ENCODE measurements at regions not wholly inside any gene's neighbourhood (a gene's known extent, or its start where the extent isn't known, plus 50 kb on each side); places are given as distances from the start of the nearest gene placed in this dataset.

DNA sequence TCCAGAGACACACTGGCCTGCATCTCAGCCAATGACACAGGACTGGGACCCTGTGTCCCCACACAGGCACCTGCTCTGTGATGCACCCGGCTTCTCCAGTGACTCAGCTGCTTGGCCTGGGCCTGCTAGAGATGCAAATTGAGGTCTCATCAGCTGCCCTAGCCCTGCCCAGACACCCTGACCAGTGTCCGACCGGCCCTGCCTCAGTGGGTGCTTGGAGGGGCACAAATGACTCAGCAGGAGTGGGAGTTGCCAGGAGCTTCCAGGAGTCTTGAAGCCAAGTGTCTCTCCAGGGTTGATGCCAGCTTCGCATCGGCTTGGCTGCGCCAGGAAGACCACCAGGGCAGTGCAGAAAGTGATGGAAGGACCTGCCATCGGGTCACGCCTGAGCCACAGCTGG lies 148.2 kb downstream of the ICE1 start:
- no peaks in the 10 kb centered on the region for H3K79me2 ChIP-seq (ENCODE audit: insufficient read depth, low read length)
- FAIRE-seq: no peak
- no peaks in the 10 kb centered on the region for H3K9me3 ChIP-seq (ENCODE audit: insufficient read depth, low read depth, low read length)
- Mint-ChIP-seq H3K36me3 (ENCODE audit: low read depth, unreplicated experiment) (no peaks in the 10 kb centered on the region), H3K27ac (ENCODE audit: unreplicated experiment) (no peak overlapping the region), H3K27me3 (ENCODE audit: low read depth, unreplicated experiment) (peaks cover 17% of the 10 kb centered on the region), H3K9me3 (ENCODE audit: unreplicated experiment) (no peaks in the 10 kb centered on the region), H3K4me1 (ENCODE audit: low read depth, unreplicated experiment) (peaks cover 3% of the 10 kb centered on the region), H3K4me3 (ENCODE audit: unreplicated experiment) (no peak overlapping the region)
- no peak overlapping the region for H3K4me2 ChIP-seq (ENCODE audit: low read length)
- H4K20me1 ChIP-seq (ENCODE audit: insufficient read depth, low read length): no peaks in the 10 kb centered on the region
- H3K36me3 ChIP-seq (ENCODE audit: insufficient read depth, low read length): no peaks in the 10 kb centered on the region
- no peak overlapping the region for H3K27ac ChIP-seq (ENCODE audit: low read depth, low read length)
- no peaks in the 10 kb centered on the region for H3K27me3 ChIP-seq (ENCODE audit: insufficient read depth, low read length)
- no peak overlapping the region for H3K9ac ChIP-seq (ENCODE audit: low read length)
- no peak overlapping the region for H3K4me3 ChIP-seq (ENCODE audit: insufficient read depth, low read depth, low read length)
- DNase-seq (ENCODE audit: low read depth): no peak
- no peaks in the 10 kb centered on the region for H3K4me1 ChIP-seq (ENCODE audit: insufficient read depth, low read length)
- no peak for TF ChIP-seq EZH2 (IDR thresholded peaks at IDR 0.05; ENCODE audit: insufficient read depth, low read length)
- TF ChIP-seq, protein P1, sequence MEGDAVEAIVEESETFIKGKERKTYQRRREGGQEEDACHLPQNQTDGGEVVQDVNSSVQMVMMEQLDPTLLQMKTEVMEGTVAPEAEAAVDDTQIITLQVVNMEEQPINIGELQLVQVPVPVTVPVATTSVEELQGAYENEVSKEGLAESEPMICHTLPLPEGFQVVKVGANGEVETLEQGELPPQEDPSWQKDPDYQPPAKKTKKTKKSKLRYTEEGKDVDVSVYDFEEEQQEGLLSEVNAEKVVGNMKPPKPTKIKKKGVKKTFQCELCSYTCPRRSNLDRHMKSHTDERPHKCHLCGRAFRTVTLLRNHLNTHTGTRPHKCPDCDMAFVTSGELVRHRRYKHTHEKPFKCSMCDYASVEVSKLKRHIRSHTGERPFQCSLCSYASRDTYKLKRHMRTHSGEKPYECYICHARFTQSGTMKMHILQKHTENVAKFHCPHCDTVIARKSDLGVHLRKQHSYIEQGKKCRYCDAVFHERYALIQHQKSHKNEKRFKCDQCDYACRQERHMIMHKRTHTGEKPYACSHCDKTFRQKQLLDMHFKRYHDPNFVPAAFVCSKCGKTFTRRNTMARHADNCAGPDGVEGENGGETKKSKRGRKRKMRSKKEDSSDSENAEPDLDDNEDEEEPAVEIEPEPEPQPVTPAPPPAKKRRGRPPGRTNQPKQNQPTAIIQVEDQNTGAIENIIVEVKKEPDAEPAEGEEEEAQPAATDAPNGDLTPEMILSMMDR (IDR thresholded peaks at IDR 0.05; ENCODE audit: insufficient read depth, low read depth, low read length): no peak
- H2AFZ ChIP-seq (ENCODE audit: low read depth, low read length): no peak overlapping the region

DNA sequence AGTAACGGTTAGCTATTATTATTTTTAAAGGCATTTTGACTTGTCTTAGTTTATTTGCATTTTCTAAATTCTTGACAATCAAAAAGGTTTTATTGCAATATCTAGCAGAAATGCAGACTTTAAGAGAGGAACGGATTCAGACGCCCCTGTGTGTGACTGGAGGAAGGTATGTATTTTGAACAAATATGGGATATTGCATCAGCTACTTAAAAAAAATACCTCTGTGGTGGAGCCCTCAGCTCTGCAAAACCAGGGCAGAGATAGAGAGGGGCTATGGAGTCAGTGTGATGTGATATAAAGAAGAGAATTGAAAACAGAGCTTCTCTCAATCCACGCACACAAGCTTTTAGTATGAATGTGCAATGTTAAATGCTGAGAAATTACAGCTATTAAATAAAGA lies 142.4 kb downstream of the ICE1 start:
- peaks cover 4% of the 10 kb centered on the region for H3K4me1 Mint-ChIP-seq (ENCODE audit: low read depth, unreplicated experiment)
- no peaks in the 10 kb centered on the region for H3K9me3 Mint-ChIP-seq (ENCODE audit: unreplicated experiment)
- H3K27me3 Mint-ChIP-seq (ENCODE audit: low read depth, unreplicated experiment): peaks cover 17% of the 10 kb centered on the region
- Histone ChIP-seq H4K20me1 (ENCODE audit: insufficient read depth, low read length) (no peaks in the 10 kb centered on the region), H3K36me3 (ENCODE audit: insufficient read depth, low read length) (no peaks in the 10 kb centered on the region), H3K4me3 (ENCODE audit: insufficient read depth, low read depth, low read length) (no peak overlapping the region), H3K4me1 (ENCODE audit: insufficient read depth, low read length) (no peaks in the 10 kb centered on the region), H3K9me3 (ENCODE audit: insufficient read depth, low read depth, low read length) (peaks cover 8% of the 10 kb centered on the region), H2AFZ (ENCODE audit: low read depth, low read length) (no peak overlapping the region), H3K27ac (ENCODE audit: low read depth, low read length) (no peak overlapping the region), H3K27me3 (ENCODE audit: insufficient read depth, low read length) (no peaks in the 10 kb centered on the region), H3K9ac (ENCODE audit: low read length) (no peak overlapping the region), H3K79me2 (ENCODE audit: insufficient read depth, low read length) (no peaks in the 10 kb centered on the region), H3K4me2 (ENCODE audit: low read length) (no peak overlapping the region)
- no peak for DNase-seq (ENCODE audit: low read depth)
- TF ChIP-seq, protein P1 (IDR thresholded peaks at IDR 0.05; ENCODE audit: insufficient read depth, low read depth, low read length): no peak
- H3K27ac Mint-ChIP-seq (ENCODE audit: unreplicated experiment): no peak overlapping the region
- H3K36me3 Mint-ChIP-seq (ENCODE audit: low read depth, unreplicated experiment): no peaks in the 10 kb centered on the region
- no peak overlapping the region for H3K4me3 Mint-ChIP-seq (ENCODE audit: unreplicated experiment)
- FAIRE-seq: no peak

DNA sequence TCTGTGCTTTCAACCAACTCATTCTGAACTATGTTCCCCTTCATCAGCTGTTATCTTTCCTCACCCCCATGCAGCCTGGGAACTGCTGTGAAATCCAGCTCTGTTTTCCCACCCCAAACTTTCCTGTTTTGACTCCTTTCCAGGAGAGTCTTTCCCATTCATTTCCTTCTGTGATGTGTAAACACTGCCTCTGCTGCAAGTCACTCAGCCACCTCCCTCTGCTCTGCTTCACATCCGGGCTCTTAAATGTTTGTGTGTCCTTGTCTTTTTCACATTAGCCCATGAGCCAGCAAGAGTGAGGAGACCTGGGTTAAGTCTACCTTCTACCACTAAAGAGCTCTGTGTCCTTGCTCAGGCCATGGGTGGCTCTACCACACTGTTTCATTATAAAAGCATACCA lies 137.5 kb downstream of the ICE1 start:
- no peaks in the 10 kb centered on the region for H3K4me1 ChIP-seq (ENCODE audit: insufficient read depth, low read length)
- no peaks in the 10 kb centered on the region for H3K36me3 ChIP-seq (ENCODE audit: insufficient read depth, low read length)
- no peak overlapping the region for H2AFZ ChIP-seq (ENCODE audit: low read depth, low read length)
- no peaks in the 10 kb centered on the region for H3K4me1 Mint-ChIP-seq (ENCODE audit: low read depth, unreplicated experiment)
- no peak overlapping the region for H3K4me2 ChIP-seq (ENCODE audit: low read length)
- H3K36me3 Mint-ChIP-seq (ENCODE audit: low read depth, unreplicated experiment): no peaks in the 10 kb centered on the region
- H3K27me3 Mint-ChIP-seq (ENCODE audit: low read depth, unreplicated experiment): peaks cover 7% of the 10 kb centered on the region
- no peak for DNase-seq (ENCODE audit: low read depth)
- FAIRE-seq: no peak
- no peak overlapping the region for H3K4me3 Mint-ChIP-seq (ENCODE audit: unreplicated experiment)
- H3K27ac Mint-ChIP-seq (ENCODE audit: unreplicated experiment): no peak overlapping the region
- peaks cover under 1% of the 10 kb centered on the region for H3K9me3 Mint-ChIP-seq (ENCODE audit: unreplicated experiment)
- H3K79me2 ChIP-seq (ENCODE audit: insufficient read depth, low read length): no peaks in the 10 kb centered on the region
- no peak for TF ChIP-seq EZH2 (IDR thresholded peaks at IDR 0.05; ENCODE audit: insufficient read depth, low read length)
- TF ChIP-seq, protein P1 (IDR thresholded peaks at IDR 0.05; ENCODE audit: insufficient read depth, low read depth, low read length): no peak
- peaks cover 11% of the 10 kb centered on the region for H3K9me3 ChIP-seq (ENCODE audit: insufficient read depth, low read depth, low read length)
- H3K27me3 ChIP-seq (ENCODE audit: insufficient read depth, low read length): no peaks in the 10 kb centered on the region
- H3K4me3 ChIP-seq (ENCODE audit: insufficient read depth, low read depth, low read length): no peak overlapping the region
- H4K20me1 ChIP-seq (ENCODE audit: insufficient read depth, low read length): no peaks in the 10 kb centered on the region
- H3K9ac ChIP-seq (ENCODE audit: low read length): no peak overlapping the region
- no peak overlapping the region for H3K27ac ChIP-seq (ENCODE audit: low read depth, low read length)
